Uterus (tissue), 3 donors: ENCODE measurements at regions not wholly inside any gene's neighbourhood (a gene's known extent, or its start where the extent isn't known, plus 50 kb on each side); places are given as distances from the start of the nearest gene placed in this dataset.

ENCODE experiments used
- DNase-seq, 2 donors: peaks; one replicate each; pipeline ENCODE4 v3.0.0-alpha.2; 2019 to 2020
- H3K27ac ChIP-seq, 2 donors: fragments of 200-600 bp; sonication (generic); 1 replicate in 1 of 2; 2 replicates in 1 of 2; pipeline ENCODE4 v1.5.1; 2016 to 2018
- H3K27me3 ChIP-seq, 2 donors: fragments of 200-600 bp; sonication (generic); one replicate each; pipeline ENCODE4 v1.5.1; 2018 to 2019; ENCODE audit warnings: control low read depth in 1 of 2
- H3K36me3 ChIP-seq, 2 donors: fragments of 200-600 bp; sonication (generic); one replicate each; pipeline ENCODE4 v1.5.1; 2019; ENCODE audit warnings: control low read depth in 1 of 2
- H3K4me1 ChIP-seq, 2 donors: fragments of 200-600 bp; sonication (generic); one replicate each; pipeline ENCODE4 v1.5.1; 2018 to 2019; ENCODE audit warnings: control low read depth in 1 of 2
- H3K4me3 ChIP-seq, 2 donors: fragments of 200-600 bp; sonication (generic); 1 replicate in 1 of 2; 2 replicates in 1 of 2; pipeline ENCODE4 v1.5.1; 2018 to 2019; ENCODE audit warnings: mild to moderate bottlenecking in 1 of 2
- H3K9me3 ChIP-seq, 2 donors: fragments of 200-600 bp; sonication (generic); one replicate each; pipeline ENCODE4 v1.5.1; 2019; ENCODE audit warnings: control low read depth in 1 of 2
- CTCF ChIP-seq, 4 experiments: fragments of 200-600 bp in 2 of 4; fragments of 450-650 bp in 2 of 4; sonication (generic) in 2 of 4; IDR thresholded peaks; one replicate each; pipeline ENCODE4 v1.5.1; 2016 to 2019; ENCODE audit warnings: antibody characterized with exemption in 4 of 4, mild to moderate bottlenecking in 2 of 4, moderate library complexity in 1 of 4
- POLR2A ChIP-seq, 2 donors: fragments of 450-650 bp; IDR thresholded peaks; one replicate each; pipeline ENCODE4 v1.6.1; 2016; ENCODE audit warnings: antibody characterized with exemption in 2 of 2, mild to moderate bottlenecking in 1 of 2, moderate library complexity in 1 of 2
- intact Hi-C: fragments of 100-400 bp; cut with DNase I; formaldehyde crosslinking; loops from one replicate; pipeline ENCODE4 v1.15.1; 2023; ENCODE audit warnings: low total_unique reads
- donor health status: DM: yes; HTN: yes; CAD: no.

- Histone ChIP-seq H3K27me3 (no peaks in the 10 kb centered on the region), H3K9me3 (no peaks in the 10 kb centered on the region), H3K27ac (no peak overlapping the region), H3K4me3 (no peak overlapping the region), H3K36me3 (no peaks in the 10 kb centered on the region), H3K4me1 (no peaks in the 10 kb centered on the region)
- DNase-seq: no peak
- no peak for TF ChIP-seq CTCF (IDR thresholded peaks at IDR 0.05)
- TF ChIP-seq POLR2A (IDR thresholded peaks at IDR 0.05): no peak
- intact Hi-C loops: no loop called here
Measured at GRCh38 chr6:104281370-104281769, 578.3 kb downstream of the HACE1 start.

- Histone ChIP-seq H3K4me1 (no peaks in the 10 kb centered on the region), H3K27ac (no peak overlapping the region), H3K9me3 (no peaks in the 10 kb centered on the region), H3K27me3 (no peaks in the 10 kb centered on the region), H3K36me3 (no peaks in the 10 kb centered on the region), H3K4me3 (no peak overlapping the region)
- no peak for DNase-seq
- intact Hi-C loops: no loop called here
- no peak for TF ChIP-seq CTCF (IDR thresholded peaks at IDR 0.05)
- no peak for TF ChIP-seq POLR2A (IDR thresholded peaks at IDR 0.05)
Measured at GRCh38 chr6:104268389-104268788, 591.3 kb downstream of the HACE1 start.

GRCh38 chr6:104266922-104267321 is 592.8 kb downstream of the HACE1 start:
- no peaks in the 10 kb centered on the region for H3K36me3 ChIP-seq
- no peaks in the 10 kb centered on the region for H3K4me1 ChIP-seq
- H3K4me3 ChIP-seq: no peak overlapping the region
- no peak for TF ChIP-seq POLR2A (IDR thresholded peaks at IDR 0.05)
- no peak for TF ChIP-seq CTCF (IDR thresholded peaks at IDR 0.05)
- no peaks in the 10 kb centered on the region for H3K27me3 ChIP-seq
- no peaks in the 10 kb centered on the region for H3K9me3 ChIP-seq
- DNase-seq: no peak
- intact Hi-C loops: no loop called here
- no peak overlapping the region for H3K27ac ChIP-seq

GRCh38 chr6:104256646-104257045 is 603.1 kb downstream of the HACE1 start:
- TF ChIP-seq POLR2A (IDR thresholded peaks at IDR 0.05) (no peak), CTCF (IDR thresholded peaks at IDR 0.05) (no peak)
- no peaks in the 10 kb centered on the region for H3K4me1 ChIP-seq
- intact Hi-C loops: no loop called here
- no peak overlapping the region for H3K4me3 ChIP-seq
- H3K27me3 ChIP-seq: no peaks in the 10 kb centered on the region
- no peak overlapping the region for H3K27ac ChIP-seq
- H3K36me3 ChIP-seq: no peaks in the 10 kb centered on the region
- no peak for DNase-seq
- H3K9me3 ChIP-seq: no peaks in the 10 kb centered on the region

GRCh38 chr6:104253236-104253635 is 606.5 kb downstream of the HACE1 start:
- no peak for DNase-seq
- intact Hi-C loops: no loop called here
- Histone ChIP-seq H3K9me3 (no peaks in the 10 kb centered on the region), H3K27me3 (no peaks in the 10 kb centered on the region), H3K4me1 (no peaks in the 10 kb centered on the region), H3K36me3 (no peaks in the 10 kb centered on the region), H3K4me3 (no peak overlapping the region), H3K27ac (no peak overlapping the region)
- TF ChIP-seq POLR2A (IDR thresholded peaks at IDR 0.05) (no peak), CTCF (IDR thresholded peaks at IDR 0.05) (no peak)
